HG03439 (cell line): ENCODE measurements at regions not wholly inside any gene's neighbourhood (a gene's known extent, or its start where the extent isn't known, plus 50 kb on each side); places are given as distances from the start of the nearest gene placed in this dataset.

Experiments
- ATAC-seq: cut with Tn5 transposase; IDR thresholded peaks from one replicate; pipeline ENCODE4 v1.9.1; 2021; ENCODE audit warnings: mild to moderate bottlenecking, moderate library complexity; ENCODE audit not compliant: unreplicated experiment

- ATAC-seq: no peak
Measured at GRCh38 chr3:159936541-159936940, 52.1 kb upstream of the IL12A start.

- no peak for ATAC-seq
Measured at GRCh38 chr3:159937561-159938166, 51.0 kb upstream of the IL12A start.

GRCh38 chr3:159938714-159939113 lies 49.9 kb upstream of the IL12A start:
- ATAC-seq: no peak
